ENCODE measurements at regions not wholly inside any gene's neighbourhood (a gene's known extent, or its start where the extent isn't known, plus 50 kb on each side); places are given as distances from the start of the nearest gene placed in this dataset.

DNA sequence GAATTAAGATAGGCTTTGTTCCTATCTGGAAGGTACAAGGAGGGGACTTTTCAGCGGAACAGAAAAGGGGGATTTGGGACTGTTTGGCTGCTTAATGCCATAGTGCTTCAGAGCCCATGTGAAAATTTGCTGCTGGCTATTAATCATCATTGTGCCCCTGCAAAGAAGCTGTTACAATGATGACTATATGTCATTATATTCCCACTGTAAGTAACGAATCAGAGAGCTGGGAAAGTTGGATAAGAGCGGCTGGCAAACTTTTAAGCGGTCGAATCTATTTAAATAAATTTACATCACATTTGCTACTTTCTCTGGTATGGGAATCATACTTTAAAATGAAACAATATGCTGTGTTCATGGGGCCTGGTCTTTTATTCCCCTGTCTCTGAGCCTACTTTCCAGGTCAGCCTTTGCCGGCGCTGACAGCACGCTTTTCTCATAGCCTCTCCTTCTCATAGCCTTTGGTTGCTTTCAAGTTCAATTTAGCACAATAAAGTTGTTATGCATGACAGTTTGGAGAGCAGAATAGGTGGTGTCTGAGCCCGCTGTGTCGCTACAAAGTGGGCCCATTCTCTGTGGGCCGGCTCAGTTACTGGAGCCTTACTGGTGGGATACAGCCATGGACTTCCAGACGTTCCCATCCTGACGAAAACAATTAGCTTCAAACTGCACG is 271.2 kb upstream of the TMEM161B start:
- Histone ChIP-seq H3K36me3 (ENCODE audit: control insufficient read depth in 2 of 2, insufficient read depth in 2 of 2, low read length in 1 of 2) (no peaks in the 10 kb centered on the region), H3K4me3 (no peak overlapping the region), H3K4me1 (ENCODE audit: control insufficient read depth, insufficient read depth, low read length) (no peaks in the 10 kb centered on the region), H3K27ac (ENCODE audit: control insufficient read depth, insufficient read depth) (no peak overlapping the region), H3K9me3 (replicated peaks; ENCODE audit: control insufficient read depth, insufficient read depth, low read length) (no peaks in the 10 kb centered on the region), H3K27me3 (replicated peaks in 1 of 2; ENCODE audit: control insufficient read depth in 2 of 2, insufficient read depth in 2 of 2, low read length in 1 of 2) (no peaks in the 10 kb centered on the region), H3K9ac (ENCODE audit: control insufficient read depth, insufficient read depth, low read length) (no peak overlapping the region), H3K4me2 (ENCODE audit: control insufficient read depth, insufficient read depth) (no peak overlapping the region), H3K79me2 (ENCODE audit: control insufficient read depth, insufficient read depth, low read length) (no peaks in the 10 kb centered on the region), H4K20me1 (ENCODE audit: control insufficient read depth, insufficient read depth) (no peaks in the 10 kb centered on the region), H2AFZ (ENCODE audit: control insufficient read depth, low read depth, low read length) (no peak overlapping the region)
- ChIA-PET CTCF (interaction anchor here (1.0 to 1.2 kb wide), 2 partner anchors 42 to 151 kb away, joined by 4 to 5 read pairs; no protein-coding TSS in a partner anchor), SMC1A (ENCODE audit: uncharacterized antibody, unreplicated experiment) (interaction anchor here (0.7 to 1.5 kb wide), 3 partner anchors 8 to 151 kb away, joined by 3 to 4 read pairs (median 3); no protein-coding TSS in a partner anchor), RAD21 (ENCODE audit: unreplicated experiment) (no interaction called here), POLR2A (no interaction called here)
- BruUV-seq (replicated peaks): no TSS peak
- ATAC-seq (no peak), FAIRE-seq (no peak), DNase-seq (ENCODE audit: low read depth, low spot score) (no peak)
- 43% methylated on average over 14 of the region's 14 CpGs for WGBS (ENCODE audit: insufficient coverage, insufficient replicate concordance, low lambda C conversion rate, missing lambda C conversion rate)
- in situ Hi-C loops (cut with MboI) (no loop called here), intact Hi-C loops (cut with micrococcal nuclease; ENCODE audit: unreplicated experiment) (no loop called here)
- TF ChIP-seq JUND (IDR thresholded peaks at IDR 0.05; ENCODE audit: low read depth, low read length): no peak
- no peak for TF ChIP-seq BCL3 (IDR thresholded peaks at IDR 0.05; ENCODE audit: borderline replicate concordance, insufficient read depth, low read depth, low read length, poor library complexity, severe bottlenecking)
- no peak for TF ChIP-seq CUX1 (IDR thresholded peaks at IDR 0.05; ENCODE audit: insufficient replicate concordance, low read depth, low read length)
- TF ChIP-seq, protein P1, sequence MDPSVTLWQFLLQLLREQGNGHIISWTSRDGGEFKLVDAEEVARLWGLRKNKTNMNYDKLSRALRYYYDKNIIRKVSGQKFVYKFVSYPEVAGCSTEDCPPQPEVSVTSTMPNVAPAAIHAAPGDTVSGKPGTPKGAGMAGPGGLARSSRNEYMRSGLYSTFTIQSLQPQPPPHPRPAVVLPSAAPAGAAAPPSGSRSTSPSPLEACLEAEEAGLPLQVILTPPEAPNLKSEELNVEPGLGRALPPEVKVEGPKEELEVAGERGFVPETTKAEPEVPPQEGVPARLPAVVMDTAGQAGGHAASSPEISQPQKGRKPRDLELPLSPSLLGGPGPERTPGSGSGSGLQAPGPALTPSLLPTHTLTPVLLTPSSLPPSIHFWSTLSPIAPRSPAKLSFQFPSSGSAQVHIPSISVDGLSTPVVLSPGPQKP (IDR thresholded peaks at IDR 0.05; ENCODE audit: low read depth, low read length): no peak
- no peak for TF ChIP-seq NKRF (conservative IDR thresholded peaks at IDR 0.05)
- no peak for TF ChIP-seq RAD51 (IDR thresholded peaks at IDR 0.05)
- no peak for TF ChIP-seq SMC3 (IDR thresholded peaks at IDR 0.05; ENCODE audit: borderline replicate concordance, low read length)
- TF ChIP-seq, protein P2, sequence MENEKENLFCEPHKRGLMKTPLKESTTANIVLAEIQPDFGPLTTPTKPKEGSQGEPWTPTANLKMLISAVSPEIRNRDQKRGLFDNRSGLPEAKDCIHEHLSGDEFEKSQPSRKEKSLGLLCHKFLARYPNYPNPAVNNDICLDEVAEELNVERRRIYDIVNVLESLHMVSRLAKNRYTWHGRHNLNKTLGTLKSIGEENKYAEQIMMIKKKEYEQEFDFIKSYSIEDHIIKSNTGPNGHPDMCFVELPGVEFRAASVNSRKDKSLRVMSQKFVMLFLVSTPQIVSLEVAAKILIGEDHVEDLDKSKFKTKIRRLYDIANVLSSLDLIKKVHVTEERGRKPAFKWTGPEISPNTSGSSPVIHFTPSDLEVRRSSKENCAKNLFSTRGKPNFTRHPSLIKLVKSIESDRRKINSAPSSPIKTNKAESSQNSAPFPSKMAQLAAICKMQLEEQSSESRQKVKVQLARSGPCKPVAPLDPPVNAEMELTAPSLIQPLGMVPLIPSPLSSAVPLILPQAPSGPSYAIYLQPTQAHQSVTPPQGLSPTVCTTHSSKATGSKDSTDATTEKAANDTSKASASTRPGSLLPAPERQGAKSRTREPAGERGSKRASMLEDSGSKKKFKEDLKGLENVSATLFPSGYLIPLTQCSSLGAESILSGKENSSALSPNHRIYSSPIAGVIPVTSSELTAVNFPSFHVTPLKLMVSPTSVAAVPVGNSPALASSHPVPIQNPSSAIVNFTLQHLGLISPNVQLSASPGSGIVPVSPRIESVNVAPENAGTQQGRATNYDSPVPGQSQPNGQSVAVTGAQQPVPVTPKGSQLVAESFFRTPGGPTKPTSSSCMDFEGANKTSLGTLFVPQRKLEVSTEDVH (IDR thresholded peaks at IDR 0.05; ENCODE audit: low read depth, partially characterized antibody): no peak
- no peak for TF ChIP-seq BHLHE40 (IDR thresholded peaks at IDR 0.05; ENCODE audit: borderline replicate concordance in 1 of 2, low read depth in 2 of 2, low read length in 1 of 2)

All from GM12878 (cell line).